Lower leg skin (tissue), 3 donors: ENCODE measurements at regions not wholly inside any gene's neighbourhood (a gene's known extent, or its start where the extent isn't known, plus 50 kb on each side); places are given as distances from the start of the nearest gene placed in this dataset.

Experiments
- POLR2A ChIP-seq, 2 donors: fragments of 450-650 bp; IDR thresholded peaks; one replicate each; pipeline ENCODE4 v1.6.1; 2016 to 2017; ENCODE audit warnings: antibody characterized with exemption in 2 of 2, mild to moderate bottlenecking in 1 of 2, moderate library complexity in 1 of 2
- TF ChIP-seq, protein P1 (sequence below), 3 donors: fragments of 450-650 bp; IDR thresholded peaks; one replicate each; pipeline ENCODE4 v1.5.1; 2016; ENCODE audit warnings: antibody characterized with exemption in 3 of 3, mild to moderate bottlenecking in 3 of 3, moderate library complexity in 2 of 3

DNA sequence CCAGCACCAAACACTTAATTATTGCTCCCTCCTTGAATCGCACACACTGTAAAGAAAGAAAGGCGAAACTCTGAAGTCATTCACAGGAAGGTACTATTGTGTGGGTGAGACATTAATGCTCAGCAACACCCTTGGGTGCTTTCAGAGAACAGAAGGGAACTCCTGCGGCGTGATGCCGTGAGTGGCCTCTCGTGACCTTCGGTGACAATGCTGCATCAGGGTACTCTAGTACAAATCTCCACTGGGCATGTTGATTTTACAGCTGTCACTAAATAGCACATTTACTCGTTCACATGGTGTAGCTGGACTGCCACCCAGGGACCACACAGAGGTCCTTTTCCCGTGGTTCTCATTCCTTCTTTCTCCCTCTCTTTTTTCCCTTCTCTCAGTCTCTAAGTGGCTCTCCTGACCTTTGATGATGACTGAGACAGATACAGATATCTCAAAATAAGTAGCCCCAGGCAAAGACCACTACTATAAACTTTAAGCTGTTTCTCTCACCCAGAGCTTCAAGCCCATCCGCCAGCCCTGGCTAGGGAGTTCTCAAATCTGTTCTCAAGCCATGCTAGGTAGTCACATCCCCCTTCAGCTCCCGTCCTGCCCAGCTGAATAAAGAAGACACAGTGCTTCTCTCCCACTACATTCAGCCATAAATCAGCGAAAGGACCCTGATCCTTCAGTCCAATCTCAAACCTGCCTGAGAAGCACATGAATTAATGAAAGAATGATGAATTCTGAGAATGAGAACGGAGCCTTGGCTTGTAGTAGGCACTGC is 223.4 kb upstream of the FMN2 start:
- TF ChIP-seq, protein P1, sequence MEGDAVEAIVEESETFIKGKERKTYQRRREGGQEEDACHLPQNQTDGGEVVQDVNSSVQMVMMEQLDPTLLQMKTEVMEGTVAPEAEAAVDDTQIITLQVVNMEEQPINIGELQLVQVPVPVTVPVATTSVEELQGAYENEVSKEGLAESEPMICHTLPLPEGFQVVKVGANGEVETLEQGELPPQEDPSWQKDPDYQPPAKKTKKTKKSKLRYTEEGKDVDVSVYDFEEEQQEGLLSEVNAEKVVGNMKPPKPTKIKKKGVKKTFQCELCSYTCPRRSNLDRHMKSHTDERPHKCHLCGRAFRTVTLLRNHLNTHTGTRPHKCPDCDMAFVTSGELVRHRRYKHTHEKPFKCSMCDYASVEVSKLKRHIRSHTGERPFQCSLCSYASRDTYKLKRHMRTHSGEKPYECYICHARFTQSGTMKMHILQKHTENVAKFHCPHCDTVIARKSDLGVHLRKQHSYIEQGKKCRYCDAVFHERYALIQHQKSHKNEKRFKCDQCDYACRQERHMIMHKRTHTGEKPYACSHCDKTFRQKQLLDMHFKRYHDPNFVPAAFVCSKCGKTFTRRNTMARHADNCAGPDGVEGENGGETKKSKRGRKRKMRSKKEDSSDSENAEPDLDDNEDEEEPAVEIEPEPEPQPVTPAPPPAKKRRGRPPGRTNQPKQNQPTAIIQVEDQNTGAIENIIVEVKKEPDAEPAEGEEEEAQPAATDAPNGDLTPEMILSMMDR (IDR thresholded peaks at IDR 0.05), result no peak
- no peak for TF ChIP-seq POLR2A (IDR thresholded peaks at IDR 0.05)
